HS-27A (cell line): ENCODE measurements at regions not wholly inside any gene's neighbourhood (a gene's known extent, or its start where the extent isn't known, plus 50 kb on each side); places are given as distances from the start of the nearest gene placed in this dataset.
A peak's percentile ranks its signal among the peaks of the same experiment; 100 is the strongest.
"Not testable (repeated sequence)": the region's sequence is repeated elsewhere in the genome, so short reads cannot be mapped to it uniquely, and the experiment has no call there.

ENCODE experiments used
- DNase-seq: peaks from one replicate; pipeline ENCODE4 v3.0.0-alpha.2; 2012; ENCODE audit warnings: low read depth, missing footprints

DNA sequence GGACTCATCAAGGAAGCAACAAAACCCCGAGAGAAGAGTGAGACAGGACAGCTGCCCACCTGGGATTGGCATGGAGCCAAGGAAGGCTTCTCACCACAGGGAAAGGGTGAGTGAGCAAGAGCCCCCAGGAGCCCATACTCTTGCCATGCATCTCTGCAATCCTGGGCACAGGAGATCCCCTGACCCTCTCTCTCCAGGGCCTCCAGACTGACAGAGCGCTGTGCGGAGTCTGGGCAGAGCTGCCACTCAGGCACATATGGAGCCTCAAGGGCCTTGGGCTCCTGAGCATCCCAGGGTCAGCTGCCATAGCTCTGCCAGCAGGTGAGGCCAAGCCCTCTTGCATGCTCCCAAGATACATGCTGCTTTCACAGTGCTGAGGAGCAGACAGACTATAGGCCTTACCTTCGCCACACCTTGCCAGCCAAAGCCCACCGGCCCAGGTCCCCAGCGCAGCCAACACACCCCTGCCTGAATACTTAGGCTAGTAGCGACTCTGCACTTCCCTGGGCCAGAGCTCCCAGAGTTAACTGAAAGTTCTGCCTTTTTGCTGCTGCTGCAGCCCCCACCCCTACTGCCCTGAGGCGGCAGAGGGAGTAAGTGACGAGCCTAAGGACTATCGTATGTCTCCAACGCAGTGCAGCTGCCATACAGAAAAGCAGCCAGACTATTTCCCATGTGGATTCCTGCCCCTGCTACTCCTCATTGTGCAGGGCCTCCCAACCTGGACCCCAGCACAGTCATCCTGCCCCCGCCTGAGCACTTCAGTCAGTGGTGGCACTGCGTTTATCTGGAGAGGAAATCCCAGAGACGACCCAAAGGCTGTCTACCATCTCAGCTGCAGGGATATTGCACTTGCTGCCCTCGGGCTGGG lies 251.6 kb downstream of the SPATA31A6 start:
- DNase-seq = not testable (repeated sequence)

DNA sequence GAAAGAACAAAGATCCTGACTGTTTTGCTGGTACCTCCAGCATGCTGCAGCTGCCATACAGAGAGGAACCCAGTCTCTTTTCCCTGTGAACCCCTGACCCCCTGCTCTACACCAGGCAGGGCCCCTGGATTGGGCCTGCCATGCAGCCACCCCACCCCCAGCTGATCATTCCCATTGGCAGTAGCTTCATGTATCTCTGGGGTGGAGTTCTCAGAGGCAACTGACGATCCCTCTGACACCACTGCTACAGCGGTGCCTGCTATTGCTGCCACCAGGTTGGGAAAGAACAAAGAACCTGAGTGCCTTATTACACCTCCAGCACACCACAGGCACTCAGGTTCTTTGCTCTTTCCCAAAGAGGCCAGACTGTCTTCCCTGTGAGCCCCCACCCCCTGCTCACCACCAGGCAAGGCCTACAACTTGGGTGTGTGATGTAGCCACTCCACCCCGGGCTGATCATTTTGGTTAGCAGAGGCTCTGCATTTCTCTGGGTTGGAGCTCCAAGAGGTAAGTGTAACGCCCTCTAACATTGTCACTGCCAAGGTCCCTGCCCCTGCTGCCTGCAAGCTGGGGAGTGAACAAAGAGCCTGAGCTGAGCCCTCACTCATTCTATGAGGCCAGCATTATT lies 252.4 kb downstream of the SPATA31A6 start:
- not testable (repeated sequence) for DNase-seq

DNA sequence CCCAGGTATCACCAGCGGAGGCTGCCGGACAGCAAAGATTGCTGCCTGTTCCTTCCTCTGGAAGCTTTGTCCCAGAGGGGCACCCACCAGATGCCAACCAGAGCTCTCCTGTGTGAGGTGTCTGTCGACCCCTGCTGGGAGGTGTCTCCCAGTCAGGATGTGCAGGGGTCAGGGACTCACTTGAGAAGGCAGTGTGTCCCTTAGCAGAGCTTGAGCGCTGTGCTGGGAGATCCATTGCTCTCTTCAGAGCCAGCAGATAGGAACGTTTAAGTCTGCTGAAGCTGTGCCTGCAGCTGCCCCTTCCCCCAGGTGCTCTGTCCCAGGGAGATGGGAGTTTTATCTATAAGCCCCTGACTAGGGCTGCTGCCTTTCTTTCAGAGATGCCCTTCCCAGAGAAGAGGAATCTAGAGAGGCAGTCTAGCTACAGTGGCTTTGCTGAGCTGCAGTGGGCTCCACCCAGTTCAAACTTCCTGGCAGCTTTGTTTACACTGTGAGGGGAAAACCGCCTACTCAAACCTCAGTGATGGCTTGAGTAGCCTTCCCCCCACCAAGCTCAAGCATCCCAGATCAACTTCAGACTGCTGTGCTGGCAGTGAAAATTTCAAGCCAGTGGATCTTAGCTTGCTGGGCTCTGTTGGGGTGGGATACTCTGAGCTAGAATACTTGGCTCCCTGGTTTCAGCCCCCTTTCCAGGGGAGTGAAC lies 253.7 kb downstream of the SPATA31A6 start:
- DNase-seq = not testable (repeated sequence)

DNA sequence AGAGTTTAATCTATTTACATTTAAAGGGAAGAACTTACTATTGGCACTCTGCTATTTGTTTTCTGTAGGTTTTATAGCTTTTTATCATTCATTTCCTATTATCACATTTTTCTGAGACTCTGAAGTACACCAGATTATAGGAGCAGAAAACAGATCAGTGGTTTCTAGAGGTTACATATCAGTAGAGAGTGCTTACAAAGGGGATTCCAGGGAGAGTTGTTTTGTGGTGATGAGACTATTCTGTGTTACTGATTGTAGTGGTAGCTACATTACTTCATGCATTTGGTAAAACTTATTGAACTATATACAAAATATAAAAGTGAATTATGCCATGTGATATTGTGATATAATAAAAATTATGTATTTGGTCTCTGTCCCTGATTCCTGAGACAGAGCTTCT lies 259.2 kb downstream of the SPATA31A6 start:
- not testable (repeated sequence) for DNase-seq

DNA sequence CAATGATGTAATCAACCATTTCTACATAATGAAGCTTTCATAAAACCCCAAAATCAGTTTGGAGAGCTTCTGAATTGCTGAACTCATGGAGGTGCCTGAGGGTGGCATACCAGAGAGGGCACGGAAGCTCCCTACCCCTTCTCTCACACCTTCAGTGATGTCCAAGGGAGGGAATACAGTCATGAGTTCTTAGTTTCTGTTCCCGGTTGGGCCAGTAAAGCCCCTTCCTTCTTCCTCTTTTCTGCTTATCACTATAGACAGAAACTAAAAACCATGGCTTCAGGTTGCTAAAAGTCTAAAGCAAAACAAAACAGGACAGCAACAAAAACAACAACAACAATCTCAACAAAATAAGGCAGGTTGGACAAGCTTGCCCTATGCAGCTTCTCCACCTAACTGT lies 260.0 kb downstream of the SPATA31A6 start:
- DNase-seq = not testable (repeated sequence)

DNA sequence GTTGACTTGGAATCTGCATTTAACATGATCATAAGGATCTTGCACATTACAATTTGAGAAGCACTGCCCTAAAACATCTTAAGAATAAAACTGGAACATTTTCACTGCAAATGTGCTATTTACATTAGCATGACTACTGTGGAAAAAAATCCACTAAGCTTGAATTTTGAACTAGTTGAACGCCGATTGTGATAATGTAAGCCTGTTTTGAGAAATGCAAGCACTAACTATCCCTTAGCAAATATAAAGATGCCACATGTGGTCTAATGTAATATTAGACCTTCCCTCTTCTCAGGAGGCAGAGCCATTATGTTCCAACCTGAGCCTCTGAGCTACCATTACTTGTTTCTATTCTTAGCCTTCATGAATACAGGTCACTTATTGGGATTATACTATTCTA lies 278.0 kb downstream of the SPATA31A6 start:
- DNase-seq = not testable (repeated sequence)

DNA sequence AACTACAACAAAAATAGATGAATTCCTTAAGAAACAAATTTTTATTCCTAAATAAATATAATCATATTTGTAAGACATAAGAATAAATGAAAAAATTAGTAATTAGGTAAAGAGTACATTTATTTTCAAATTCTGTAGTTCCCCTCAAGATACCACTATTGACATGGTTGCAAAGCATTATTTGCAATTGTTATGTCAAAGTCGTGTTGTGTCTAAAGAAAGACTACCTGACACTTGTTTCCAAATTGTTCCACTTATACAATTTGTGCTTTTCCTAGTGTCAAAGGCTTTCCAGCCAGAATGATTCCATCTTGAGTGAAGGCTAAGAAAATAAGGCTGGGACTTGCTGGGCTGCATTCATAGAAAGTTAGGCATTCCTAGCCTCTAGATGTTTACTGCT lies 278.4 kb downstream of the SPATA31A6 start:
- not testable (repeated sequence) for DNase-seq

DNA sequence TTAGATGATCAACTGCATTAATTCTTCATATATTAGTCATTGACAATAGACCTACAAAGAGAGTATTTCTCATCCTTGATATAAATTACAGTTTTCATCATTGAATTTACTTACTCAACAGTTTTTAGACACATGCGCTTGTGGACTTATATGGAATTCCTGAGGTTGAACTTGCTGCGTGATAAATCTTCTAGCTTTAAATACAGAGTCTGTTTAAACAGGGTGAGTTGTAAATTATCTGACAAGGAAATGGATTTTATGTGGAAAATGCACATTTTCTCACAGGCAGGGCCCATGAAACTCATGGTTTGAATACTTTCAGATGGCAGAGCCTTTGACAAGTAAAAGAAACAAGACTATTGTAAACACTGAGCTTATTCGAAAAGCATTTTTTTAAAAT lies 280.5 kb downstream of the SPATA31A6 start:
- DNase-seq = peak; percentile 39

DNA sequence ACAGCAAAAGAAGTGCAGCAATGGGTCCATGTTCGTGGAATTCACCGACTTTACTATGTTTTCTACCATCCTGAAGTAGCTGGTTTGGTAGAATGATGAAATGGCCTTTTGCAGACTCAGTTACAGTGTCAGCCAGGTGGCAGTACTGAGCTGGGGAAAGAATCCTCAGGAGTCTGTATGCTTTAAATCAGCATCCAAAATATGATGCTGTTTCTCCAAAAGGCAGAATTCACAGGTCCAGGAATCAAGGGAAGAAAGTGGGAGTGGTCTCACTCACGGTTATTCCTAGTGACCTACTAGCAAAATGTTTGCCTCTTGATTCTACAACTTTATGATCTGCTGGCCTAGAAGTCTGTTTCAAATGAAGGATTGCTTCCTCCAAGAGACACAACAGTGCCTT lies 287.1 kb downstream of the SPATA31A6 start:
- DNase-seq = not testable (repeated sequence)

DNA sequence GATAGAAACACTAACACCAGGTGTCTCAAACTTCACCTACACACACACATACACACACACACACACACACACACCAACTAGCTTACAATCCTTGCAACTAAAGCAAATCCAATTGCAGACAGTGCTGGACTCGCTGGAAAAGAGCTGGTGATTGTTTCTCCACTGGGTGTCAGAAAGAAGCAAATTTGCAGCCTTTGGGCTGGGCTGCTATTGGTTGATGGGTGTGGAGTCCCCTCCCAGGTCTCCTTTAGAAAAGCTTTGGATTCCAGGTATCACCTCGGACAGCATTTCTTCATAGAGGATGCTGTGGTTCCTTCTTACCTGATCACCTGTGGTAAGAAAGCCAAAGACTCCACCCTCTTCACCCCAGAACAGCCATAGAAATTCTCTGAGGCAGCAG lies 307.5 kb downstream of the SPATA31A6 start:
- DNase-seq = not testable (repeated sequence)

DNA sequence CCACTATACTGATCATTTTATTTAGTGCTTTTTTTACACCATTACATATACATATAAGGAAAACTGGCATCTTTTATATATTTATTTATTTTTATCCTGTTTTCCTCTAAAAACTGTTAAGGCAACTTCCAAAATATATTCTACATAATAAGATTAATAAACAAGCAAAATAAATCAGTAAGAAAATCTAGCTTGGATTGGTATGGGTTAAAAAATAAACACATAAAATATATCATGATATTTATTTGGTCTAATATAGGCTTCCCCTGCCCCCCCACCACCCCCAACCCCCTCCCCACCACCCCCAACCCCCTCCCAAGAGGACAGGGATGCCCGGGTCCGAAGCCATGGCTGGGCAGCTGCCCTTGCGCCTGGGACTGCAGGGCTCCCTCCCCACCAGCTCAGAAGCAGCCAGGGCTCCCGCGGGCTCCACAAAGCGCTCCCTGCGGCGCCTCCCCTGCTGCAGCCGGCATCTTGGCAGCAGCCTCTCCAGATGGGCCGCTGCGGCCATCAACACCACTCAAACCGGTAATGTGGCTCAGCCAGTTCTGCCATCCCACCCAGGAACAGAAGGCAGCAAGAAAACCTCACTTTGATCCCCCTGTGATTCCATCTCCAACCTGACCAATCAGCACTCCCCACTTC lies 319.3 kb downstream of the SPATA31A6 start:
- DNase-seq = not testable (repeated sequence)

DNA sequence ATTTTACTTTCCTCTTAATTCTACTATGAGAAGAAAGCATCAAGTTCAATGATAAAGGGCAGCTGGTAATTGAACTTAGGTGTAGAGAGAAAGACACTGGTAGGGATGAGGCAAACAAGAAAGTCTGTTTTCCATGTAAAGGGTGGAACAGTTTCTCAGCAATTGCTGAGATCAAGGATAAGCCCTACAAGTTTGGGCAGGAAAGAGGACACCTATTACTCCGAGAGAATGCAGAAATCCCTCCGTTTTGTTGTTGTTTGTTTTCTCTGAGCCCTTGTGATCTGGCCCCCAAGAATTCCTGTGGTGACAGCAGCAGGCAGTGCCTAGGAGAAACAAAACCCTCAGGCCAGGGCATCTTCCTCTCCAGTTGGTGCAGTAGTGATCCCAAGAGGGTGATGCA lies 324.7 kb downstream of the SPATA31A6 start:
- not testable (repeated sequence) for DNase-seq

DNA sequence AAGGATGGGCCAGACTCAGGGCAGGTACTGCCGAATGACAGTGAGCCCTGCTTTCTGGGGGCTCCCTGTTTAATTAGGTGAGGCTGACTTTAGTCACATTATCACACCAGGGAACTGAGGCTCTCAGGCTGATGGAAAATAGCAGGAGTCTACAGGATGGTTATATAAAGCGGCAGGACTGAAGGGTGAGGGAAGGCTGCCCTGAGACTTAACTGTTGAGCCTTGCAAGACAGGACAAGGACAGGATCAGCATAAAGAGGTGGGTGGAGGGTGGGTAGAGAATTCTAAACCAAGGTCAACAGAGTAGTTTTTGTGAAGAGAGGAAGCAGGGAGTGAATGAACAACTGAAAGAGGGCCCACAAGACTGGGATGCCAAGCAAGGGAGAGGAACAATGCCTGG lies 330.1 kb downstream of the SPATA31A6 start:
- not testable (repeated sequence) for DNase-seq

DNA sequence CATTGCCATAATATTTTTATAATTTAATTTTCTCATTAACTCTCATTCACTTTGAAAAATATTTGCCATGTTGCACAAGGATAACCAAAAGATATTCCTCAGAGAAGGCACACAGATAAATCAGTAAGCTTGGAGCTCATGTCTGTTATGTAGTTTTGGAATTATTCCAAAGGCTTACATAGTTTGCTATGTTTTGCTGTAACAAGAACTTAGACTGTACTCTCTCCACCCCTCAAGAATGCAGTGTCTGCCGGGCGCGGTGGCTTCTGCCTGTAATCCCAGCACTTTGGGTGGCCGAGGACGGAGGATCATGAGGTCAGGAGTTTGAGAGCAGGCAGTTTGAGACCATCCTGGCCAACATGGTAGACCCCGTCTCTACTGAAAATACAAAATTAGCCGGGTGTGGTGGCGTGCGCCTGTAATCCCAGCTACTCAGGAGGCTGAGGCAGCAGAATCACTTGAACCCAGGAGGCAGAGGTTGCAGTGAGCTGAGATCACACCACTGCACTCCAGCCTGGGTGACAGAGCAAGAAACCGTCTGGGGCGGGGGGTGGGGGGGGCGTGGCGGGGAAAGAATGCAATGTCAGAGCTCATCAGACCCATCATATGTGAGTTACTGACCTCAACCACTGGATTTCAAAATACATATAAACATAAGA lies 351.0 kb downstream of the SPATA31A6 start:
- DNase-seq = not testable (repeated sequence)

DNA sequence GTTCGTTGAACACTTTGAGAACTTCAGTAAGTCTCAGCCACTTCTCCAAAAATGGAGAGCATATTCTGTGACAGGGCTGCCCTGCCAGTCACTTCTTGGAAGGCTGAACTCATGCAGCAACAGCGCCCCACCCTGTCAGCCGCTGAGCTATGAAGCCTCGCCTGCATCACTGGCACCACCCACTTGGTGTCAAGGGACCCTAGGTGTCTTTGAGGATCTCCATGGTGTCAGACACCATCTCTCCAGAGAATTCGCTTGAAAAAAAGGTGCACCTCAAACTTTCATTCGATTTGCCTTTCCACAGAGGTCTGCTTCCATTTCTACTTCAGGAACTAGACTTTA lies 351.5 kb downstream of the SPATA31A6 start:
- DNase-seq = not testable (repeated sequence)

DNA sequence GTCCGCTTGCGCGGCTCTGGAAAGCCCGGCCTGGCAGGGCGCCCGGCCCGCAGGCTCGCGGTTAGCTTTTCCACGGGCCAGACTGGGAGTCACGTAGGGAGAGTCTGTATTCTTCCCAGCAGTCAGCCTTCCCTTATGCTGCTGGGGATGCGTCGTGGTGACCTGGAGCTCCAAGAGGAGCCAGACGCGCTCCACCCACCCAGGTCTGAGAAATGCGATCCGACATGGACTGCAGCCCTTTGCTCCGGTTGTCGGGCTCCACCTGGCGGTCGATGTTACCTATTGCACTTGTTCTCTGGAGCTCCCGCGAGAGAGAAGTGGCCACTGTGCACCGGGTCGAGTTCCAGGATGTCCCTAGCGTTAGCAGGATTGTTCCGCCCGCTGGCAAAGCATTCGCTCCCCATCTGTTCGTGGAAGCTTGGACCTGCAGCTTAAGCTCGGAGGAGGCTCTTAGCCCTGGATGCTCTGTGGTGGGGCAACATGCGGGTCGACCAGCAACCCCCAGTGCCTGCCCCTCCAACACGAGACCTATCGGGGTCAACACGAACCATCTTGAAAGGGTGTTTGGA lies 367.4 kb downstream of the SPATA31A6 start:
- not testable (repeated sequence) for DNase-seq

DNA sequence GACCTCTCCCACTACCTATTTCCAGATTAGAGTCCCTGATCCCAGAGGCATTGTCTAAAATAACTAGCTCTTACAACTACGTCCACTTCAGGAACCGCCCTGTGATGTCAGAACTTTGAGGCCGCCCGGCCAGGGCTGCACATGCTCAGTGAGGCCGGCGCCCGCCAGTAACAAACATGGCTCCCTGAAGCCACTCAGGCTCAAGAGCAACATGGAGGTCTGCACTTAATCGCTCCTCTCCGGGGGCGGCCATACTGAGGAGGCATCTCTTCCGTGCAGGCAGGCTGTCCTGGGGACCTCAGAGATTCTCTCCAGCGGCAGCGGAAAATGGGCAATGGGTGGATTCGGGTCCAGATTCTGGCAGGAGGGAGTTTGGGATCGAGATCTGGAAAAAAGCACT lies 385.1 kb downstream of the SPATA31A6 start:
- DNase-seq = not testable (repeated sequence)

DNA sequence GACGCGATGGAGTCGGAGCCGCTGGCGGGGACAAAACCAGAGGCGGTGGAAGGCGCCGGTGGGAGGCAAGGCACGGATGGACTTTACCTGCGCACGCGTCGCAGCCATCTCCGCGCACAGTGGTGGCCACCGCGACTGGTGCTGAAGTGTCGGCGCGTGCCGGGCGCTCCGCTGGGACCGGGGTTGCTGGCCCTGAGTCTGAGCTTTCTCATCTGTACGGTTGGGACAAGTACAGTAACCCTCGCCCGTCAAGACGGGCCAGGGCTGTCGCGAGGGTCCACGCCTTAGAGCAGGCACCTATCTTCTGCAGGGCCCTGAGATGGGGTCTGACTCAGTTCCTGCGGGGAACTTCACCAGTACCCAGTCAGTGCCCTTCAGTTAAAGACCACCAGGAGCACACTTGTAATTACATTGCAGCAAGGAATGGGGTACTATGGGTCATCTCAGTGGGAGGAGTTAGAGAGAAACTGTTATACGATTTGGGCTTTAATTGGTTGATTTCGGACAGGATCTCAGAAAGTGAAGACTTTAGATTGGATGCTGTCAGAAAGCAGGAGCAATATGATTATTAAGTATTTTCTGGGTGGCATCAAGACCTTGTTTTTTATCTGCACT lies 385.6 kb downstream of the SPATA31A6 start:
- not testable (repeated sequence) for DNase-seq

DNA sequence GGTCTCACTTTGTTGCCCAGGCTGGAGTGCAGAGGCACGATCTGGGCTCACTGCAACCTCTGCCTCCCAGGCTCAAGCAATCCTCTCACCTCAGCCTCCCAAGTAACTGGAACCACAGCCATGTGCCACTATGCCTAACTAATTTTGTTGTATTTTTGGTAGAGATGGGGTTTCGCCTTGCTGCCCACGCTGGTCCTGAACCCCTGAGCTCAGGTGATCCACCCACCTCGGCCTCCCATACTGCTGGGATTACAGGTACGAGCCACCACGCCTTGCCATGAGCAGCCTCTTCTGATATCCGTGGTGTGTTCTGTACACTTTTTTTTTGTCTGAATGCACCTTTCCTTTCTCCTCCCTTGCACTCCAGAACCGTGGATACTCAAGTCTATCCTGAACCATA lies 394.4 kb downstream of the SPATA31A6 start:
- not testable (repeated sequence) for DNase-seq
